ENCODE measurements at regions not wholly inside any gene's neighbourhood (a gene's known extent, or its start where the extent isn't known, plus 50 kb on each side); places are given as distances from the start of the nearest gene placed in this dataset.

GRCh38 chrX:39018541-39018940 lies 217.3 kb downstream of the MID1IP1 start:
- no peak overlapping the region for H3K4me3 ChIP-seq (ENCODE audit: low read depth, low read length)
- TF ChIP-seq, protein P1, sequence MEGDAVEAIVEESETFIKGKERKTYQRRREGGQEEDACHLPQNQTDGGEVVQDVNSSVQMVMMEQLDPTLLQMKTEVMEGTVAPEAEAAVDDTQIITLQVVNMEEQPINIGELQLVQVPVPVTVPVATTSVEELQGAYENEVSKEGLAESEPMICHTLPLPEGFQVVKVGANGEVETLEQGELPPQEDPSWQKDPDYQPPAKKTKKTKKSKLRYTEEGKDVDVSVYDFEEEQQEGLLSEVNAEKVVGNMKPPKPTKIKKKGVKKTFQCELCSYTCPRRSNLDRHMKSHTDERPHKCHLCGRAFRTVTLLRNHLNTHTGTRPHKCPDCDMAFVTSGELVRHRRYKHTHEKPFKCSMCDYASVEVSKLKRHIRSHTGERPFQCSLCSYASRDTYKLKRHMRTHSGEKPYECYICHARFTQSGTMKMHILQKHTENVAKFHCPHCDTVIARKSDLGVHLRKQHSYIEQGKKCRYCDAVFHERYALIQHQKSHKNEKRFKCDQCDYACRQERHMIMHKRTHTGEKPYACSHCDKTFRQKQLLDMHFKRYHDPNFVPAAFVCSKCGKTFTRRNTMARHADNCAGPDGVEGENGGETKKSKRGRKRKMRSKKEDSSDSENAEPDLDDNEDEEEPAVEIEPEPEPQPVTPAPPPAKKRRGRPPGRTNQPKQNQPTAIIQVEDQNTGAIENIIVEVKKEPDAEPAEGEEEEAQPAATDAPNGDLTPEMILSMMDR (IDR thresholded peaks at IDR 0.05; ENCODE audit: insufficient read depth in 1 of 2, low read depth in 1 of 2, low read length in 1 of 2, severe bottlenecking in 1 of 2, unreplicated experiment in 1 of 2) = no peak
- Mint-ChIP-seq H3K4me1 (ENCODE audit: low read depth, unreplicated experiment) (peaks cover 11% of the 10 kb centered on the region), H3K36me3 (ENCODE audit: insufficient read depth, unreplicated experiment) (no peaks in the 10 kb centered on the region), H3K27ac (ENCODE audit: unreplicated experiment) (no peak overlapping the region), H3K27me3 (ENCODE audit: insufficient read depth, unreplicated experiment) (no peaks in the 10 kb centered on the region), H3K9me3 (ENCODE audit: unreplicated experiment) (no peaks in the 10 kb centered on the region), H3K4me3 (ENCODE audit: unreplicated experiment) (no peak overlapping the region)
- H3K9me3 ChIP-seq = no peaks in the 10 kb centered on the region
- DNase-seq = no peak
- no peaks in the 10 kb centered on the region for H3K27me3 ChIP-seq (replicated peaks; ENCODE audit: control insufficient read depth, insufficient read depth, low read length)
- BruUV-seq (replicated peaks) = no TSS peak
- POLR2A ChIA-PET = no interaction called here
- H3K4me1 ChIP-seq = peaks cover 30% of the 10 kb centered on the region
- intact Hi-C loops (cut with micrococcal nuclease; ENCODE audit: unreplicated experiment) = no loop called here
- H3K36me3 ChIP-seq (ENCODE audit: control insufficient read depth, insufficient read depth, low read length) = no peaks in the 10 kb centered on the region
- CTCF ChIA-PET = no interaction called here

GRCh38 chrX:39019056-39019455 lies 217.8 kb downstream of the MID1IP1 start:
- Histone ChIP-seq H3K9me3 (no peaks in the 10 kb centered on the region), H3K36me3 (ENCODE audit: control insufficient read depth, insufficient read depth, low read length) (no peaks in the 10 kb centered on the region), H3K27me3 (replicated peaks; ENCODE audit: control insufficient read depth, insufficient read depth, low read length) (no peaks in the 10 kb centered on the region), H3K4me3 (ENCODE audit: low read depth, low read length) (no peak overlapping the region), H3K4me1 (peaks cover 28% of the 10 kb centered on the region)
- no peak for DNase-seq
- POLR2A ChIA-PET = no interaction called here
- intact Hi-C loops (cut with micrococcal nuclease; ENCODE audit: unreplicated experiment) = no loop called here
- H3K36me3 Mint-ChIP-seq (ENCODE audit: insufficient read depth, unreplicated experiment) = no peaks in the 10 kb centered on the region
- no TSS peak for BruUV-seq (replicated peaks)
- TF ChIP-seq, protein P1 (IDR thresholded peaks at IDR 0.05; ENCODE audit: insufficient read depth in 1 of 2, low read depth in 1 of 2, low read length in 1 of 2, severe bottlenecking in 1 of 2, unreplicated experiment in 1 of 2) = no peak
- H3K4me3 Mint-ChIP-seq (ENCODE audit: unreplicated experiment) = no peak overlapping the region
- no peaks in the 10 kb centered on the region for H3K9me3 Mint-ChIP-seq (ENCODE audit: unreplicated experiment)
- no peaks in the 10 kb centered on the region for H3K27me3 Mint-ChIP-seq (ENCODE audit: insufficient read depth, unreplicated experiment)
- no peak overlapping the region for H3K27ac Mint-ChIP-seq (ENCODE audit: unreplicated experiment)
- H3K4me1 Mint-ChIP-seq (ENCODE audit: low read depth, unreplicated experiment) = peaks cover 11% of the 10 kb centered on the region
- CTCF ChIA-PET = no interaction called here

GRCh38 chrX:39020051-39020669 lies 218.9 kb downstream of the MID1IP1 start:
- no peak overlapping the region for H3K4me3 Mint-ChIP-seq (ENCODE audit: unreplicated experiment)
- no peaks in the 10 kb centered on the region for H3K36me3 Mint-ChIP-seq (ENCODE audit: insufficient read depth, unreplicated experiment)
- intact Hi-C loops (cut with micrococcal nuclease; ENCODE audit: unreplicated experiment) = no loop called here
- TF ChIP-seq, protein P1 (IDR thresholded peaks at IDR 0.05; ENCODE audit: insufficient read depth in 1 of 2, low read depth in 1 of 2, low read length in 1 of 2, severe bottlenecking in 1 of 2, unreplicated experiment in 1 of 2) = no peak
- no peaks in the 10 kb centered on the region for H3K9me3 Mint-ChIP-seq (ENCODE audit: unreplicated experiment)
- no TSS peak for BruUV-seq (replicated peaks)
- Histone ChIP-seq H3K36me3 (ENCODE audit: control insufficient read depth, insufficient read depth, low read length) (no peaks in the 10 kb centered on the region), H3K4me1 (peaks cover 28% of the 10 kb centered on the region), H3K27me3 (replicated peaks; ENCODE audit: control insufficient read depth, insufficient read depth, low read length) (no peaks in the 10 kb centered on the region), H3K9me3 (no peaks in the 10 kb centered on the region), H3K4me3 (ENCODE audit: low read depth, low read length) (no peak overlapping the region)
- H3K4me1 Mint-ChIP-seq (ENCODE audit: low read depth, unreplicated experiment) = peaks cover 11% of the 10 kb centered on the region
- DNase-seq = no peak
- CTCF ChIA-PET = no interaction called here
- H3K27ac Mint-ChIP-seq (ENCODE audit: unreplicated experiment) = no peak overlapping the region
- POLR2A ChIA-PET = no interaction called here
- H3K27me3 Mint-ChIP-seq (ENCODE audit: insufficient read depth, unreplicated experiment) = no peaks in the 10 kb centered on the region

Data from Caco-2 (cell line).